ENCODE measurements at regions not wholly inside any gene's neighbourhood (a gene's known extent, or its start where the extent isn't known, plus 50 kb on each side); places are given as distances from the start of the nearest gene placed in this dataset.

DNA sequence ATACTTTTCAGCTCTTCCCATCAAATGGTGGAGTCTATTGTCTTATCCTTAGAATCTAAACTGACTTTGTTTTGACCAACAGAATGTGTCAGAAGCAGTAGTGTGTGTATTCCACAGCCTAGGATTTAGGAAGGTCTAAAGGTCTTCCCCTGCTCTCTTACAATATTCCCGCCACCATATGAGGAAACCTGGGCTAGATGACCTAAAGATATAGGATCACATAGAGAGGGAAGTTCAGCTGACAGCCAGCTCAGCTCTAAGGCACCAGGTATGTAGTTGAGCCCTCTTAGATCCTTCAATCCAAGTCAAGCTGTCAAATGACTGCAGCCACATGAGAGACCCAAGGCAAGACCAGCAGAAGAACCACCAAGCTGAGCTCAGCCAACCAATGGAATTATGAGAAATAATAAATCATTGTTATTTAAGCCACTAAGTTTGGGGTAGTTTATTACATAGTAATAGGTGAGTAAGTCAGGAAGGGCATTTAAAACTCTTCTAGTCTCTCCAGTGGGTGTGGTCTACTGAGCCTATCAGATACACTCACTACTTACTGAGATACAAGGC, 227.7 kb upstream of the HES1 start:
- no peak for TF ChIP-seq CTCF (optimal IDR thresholded peaks at IDR 0.05 in 1 of 3, IDR thresholded peaks at IDR 0.05 in 1 of 3, conservative IDR thresholded peaks at IDR 0.05 in 1 of 3; ENCODE audit: extremely low read depth in 1 of 3, insufficient read depth in 2 of 3, low read length in 3 of 3)
- no peak for TF ChIP-seq EZH2 (IDR thresholded peaks at IDR 0.05; ENCODE audit: low read length)

All from keratinocyte (primary cell).